Activated B cell treated with CpG ODN at 0.5 μM for 24 hours (primary cell): ENCODE measurements at regions not wholly inside any gene's neighbourhood (a gene's known extent, or its start where the extent isn't known, plus 50 kb on each side); places are given as distances from the start of the nearest gene placed in this dataset.

Experiments used
- ATAC-seq: fragments of 200-7000 bp; cut with Tn5 transposase; one replicate; pipeline ENCODE4 v1.10.0; 2021; ENCODE audit warnings: low read depth, mild to moderate bottlenecking, moderate library complexity
- CTCF ChIA-PET: fragments of 350-600 bp; sonication (Branson Sonifier 250); formaldehyde crosslinking; loops from one replicate; lab custom pipeline; 2021; ENCODE audit warnings: antibody characterized with exemption; lab: Charles Lee
- POLR2A ChIA-PET: fragments of 350-600 bp; sonication (Branson Sonifier 250); formaldehyde crosslinking; loops from one replicate; lab custom pipeline; 2021; ENCODE audit warnings: antibody characterized with exemption; lab: Charles Lee
- DNase-seq: peaks from one replicate; pipeline ENCODE4 v3.0.0; 2022
- H3K27ac Mint-ChIP-seq: one replicate; pipeline ENCODE4 v1.8.0; 2020; ENCODE audit warnings: mixed read lengths
- H3K27me3 Mint-ChIP-seq: one replicate; pipeline ENCODE4 v1.8.0; 2021; ENCODE audit warnings: mixed read lengths
- H3K36me3 Mint-ChIP-seq: one replicate; pipeline ENCODE4 v1.8.0; 2021; ENCODE audit warnings: low read depth, mixed read lengths
- H3K4me1 Mint-ChIP-seq: one replicate; pipeline ENCODE4 v1.8.0; 2021; ENCODE audit warnings: mixed read lengths
- H3K4me3 Mint-ChIP-seq: one replicate; pipeline ENCODE4 v1.8.0; 2020; ENCODE audit warnings: mild to moderate bottlenecking, mixed read lengths
- H3K9me3 Mint-ChIP-seq: one replicate; pipeline ENCODE4 v1.8.0; 2020; ENCODE audit warnings: mixed read lengths
- CTCF ChIP-seq: fragments of 200-600 bp; IDR thresholded peaks from one replicate; pipeline ENCODE4 v1.8.0; 2022; ENCODE audit warnings: antibody characterized with exemption, mild to moderate bottlenecking
- intact Hi-C: fragments of 100-400 bp; cut with micrococcal nuclease; formaldehyde crosslinking; loops from one replicate; pipeline ENCODE4 v1.15.1; 2024

- H3K27me3 Mint-ChIP-seq = no peaks in the 10 kb centered on the region
- H3K4me3 Mint-ChIP-seq = no peak overlapping the region
- no peaks in the 10 kb centered on the region for H3K9me3 Mint-ChIP-seq
- ATAC-seq (no peak), DNase-seq (no peak)
- H3K36me3 Mint-ChIP-seq = no peaks in the 10 kb centered on the region
- ChIA-PET CTCF (no interaction called here), POLR2A (no interaction called here)
- no peak overlapping the region for H3K27ac Mint-ChIP-seq
- TF ChIP-seq CTCF = no peak
- H3K4me1 Mint-ChIP-seq = no peaks in the 10 kb centered on the region
- intact Hi-C loops = no loop called here
These were observed 1963.1 kb upstream of the TENM3 start for GRCh38 chr4:180280076-180280475.

DNA sequence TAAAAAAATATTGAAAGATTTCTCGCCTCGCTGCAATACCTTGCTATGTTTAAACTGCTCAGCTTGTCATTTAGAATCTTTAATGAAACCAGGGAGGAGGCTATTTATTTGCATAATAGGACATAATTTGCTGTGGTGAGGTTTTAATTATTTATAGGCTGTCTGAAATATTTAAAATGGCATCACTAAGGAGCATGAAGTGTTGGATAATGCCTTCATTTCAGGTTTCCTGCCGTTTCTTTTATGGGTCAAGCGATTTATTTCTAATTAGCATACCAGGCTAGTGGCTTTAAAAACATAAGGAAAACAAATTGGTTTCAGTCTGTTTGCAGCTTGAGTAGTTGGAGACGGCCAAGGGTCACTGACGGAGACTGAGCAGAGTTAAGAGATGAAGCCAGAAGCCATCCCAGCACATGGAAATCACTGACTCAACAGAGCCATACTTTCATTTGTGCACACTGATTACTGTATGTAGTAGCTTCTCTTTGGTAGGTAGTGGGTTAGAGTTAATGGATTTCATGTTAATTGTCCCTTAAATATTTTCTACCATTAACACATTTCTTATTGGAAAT is 1962.4 kb upstream of the TENM3 start:
- intact Hi-C loops = no loop called here
- CTCF ChIA-PET = no interaction called here
- no peak for ATAC-seq

DNA sequence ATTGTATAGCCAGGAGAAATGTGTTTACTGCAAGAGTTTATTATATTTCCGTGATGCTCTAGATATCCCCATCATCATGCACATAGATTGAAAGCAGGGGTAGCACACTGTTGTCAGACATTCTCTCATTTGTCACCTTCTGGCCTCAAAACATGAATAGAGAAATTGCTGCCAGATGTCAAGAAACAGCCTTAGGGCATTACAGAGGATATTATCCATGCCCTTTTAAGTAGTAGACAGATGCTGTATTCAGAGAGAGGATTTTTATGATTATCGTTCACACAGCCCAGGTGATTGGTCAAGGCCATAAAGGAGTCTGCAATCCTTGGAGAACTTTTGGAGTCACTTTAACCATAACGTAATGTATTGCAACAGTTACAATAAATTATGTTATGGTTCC is 1961.5 kb upstream of the TENM3 start:
- intact Hi-C loops = no loop called here
- CTCF ChIA-PET = no interaction called here
- no peak for TF ChIP-seq CTCF
- Mint-ChIP-seq H3K4me3 (no peak overlapping the region), H3K9me3 (no peaks in the 10 kb centered on the region), H3K4me1 (no peaks in the 10 kb centered on the region), H3K27me3 (no peaks in the 10 kb centered on the region), H3K27ac (no peak overlapping the region), H3K36me3 (no peaks in the 10 kb centered on the region)
- ATAC-seq (no peak), DNase-seq (no peak)
- POLR2A ChIA-PET = no interaction called here

More for the DNA sequence above, 1962.4 kb upstream of the TENM3 start:
- no peak overlapping the region for H3K27ac Mint-ChIP-seq
- no peaks in the 10 kb centered on the region for H3K4me1 Mint-ChIP-seq
- POLR2A ChIA-PET = no interaction called here
- H3K36me3 Mint-ChIP-seq = no peaks in the 10 kb centered on the region
- no peaks in the 10 kb centered on the region for H3K9me3 Mint-ChIP-seq
- no peak for TF ChIP-seq CTCF
- no peak for DNase-seq
- no peaks in the 10 kb centered on the region for H3K27me3 Mint-ChIP-seq
- no peak overlapping the region for H3K4me3 Mint-ChIP-seq

DNA sequence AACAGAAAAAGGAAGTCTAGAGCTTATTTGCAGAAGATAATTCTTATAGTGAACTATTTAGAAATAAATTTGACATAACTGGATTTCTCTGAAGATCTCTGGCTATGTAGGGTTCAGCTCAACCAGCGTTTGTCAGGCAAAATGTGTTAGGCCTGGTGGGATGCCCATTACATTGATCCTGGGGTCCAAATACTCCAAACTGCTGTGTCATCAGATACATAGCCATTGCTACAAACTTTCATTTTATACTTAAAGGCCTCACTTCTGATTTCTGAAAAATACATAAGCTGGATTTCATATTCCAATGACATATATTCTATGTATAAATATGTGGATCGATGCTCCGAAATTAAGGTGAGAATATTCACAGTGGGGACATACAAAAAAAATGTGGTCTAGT is 1958.9 kb upstream of the TENM3 start:
- no peak overlapping the region for H3K27ac Mint-ChIP-seq
- ChIA-PET CTCF (no interaction called here), POLR2A (no interaction called here)
- no peaks in the 10 kb centered on the region for H3K36me3 Mint-ChIP-seq
- no peak overlapping the region for H3K4me3 Mint-ChIP-seq
- H3K4me1 Mint-ChIP-seq = no peaks in the 10 kb centered on the region
- H3K9me3 Mint-ChIP-seq = no peaks in the 10 kb centered on the region
- DNase-seq (no peak), ATAC-seq (no peak)
- TF ChIP-seq CTCF = no peak
- H3K27me3 Mint-ChIP-seq = no peaks in the 10 kb centered on the region
- intact Hi-C loops = no loop called here

DNA sequence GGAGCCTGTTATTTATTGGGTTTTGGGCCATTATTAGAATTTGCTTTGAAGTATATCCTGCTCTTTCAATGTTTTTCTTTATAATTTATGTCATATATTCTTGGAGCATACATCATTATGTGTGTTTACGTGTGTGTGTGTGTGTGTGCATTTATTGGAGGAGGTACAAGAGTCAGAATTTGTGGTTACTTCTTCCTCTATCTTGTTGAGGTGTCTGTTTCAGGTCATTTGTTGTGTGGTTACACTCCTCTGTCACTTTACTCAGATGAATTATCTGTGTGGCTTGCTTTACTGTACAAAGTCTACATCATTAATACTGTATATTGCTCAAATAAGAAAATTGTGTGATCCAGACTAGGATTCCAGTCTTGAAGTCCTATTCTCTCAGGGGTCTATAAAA is 1957.4 kb upstream of the TENM3 start:
- H3K27ac Mint-ChIP-seq = no peak overlapping the region
- H3K27me3 Mint-ChIP-seq = no peaks in the 10 kb centered on the region
- POLR2A ChIA-PET = no interaction called here
- no peak for DNase-seq
- H3K4me1 Mint-ChIP-seq = no peaks in the 10 kb centered on the region
- no peak overlapping the region for H3K4me3 Mint-ChIP-seq
- peaks cover 3% of the 10 kb centered on the region for H3K9me3 Mint-ChIP-seq
- CTCF ChIA-PET = no interaction called here
- intact Hi-C loops = no loop called here
- no peak for TF ChIP-seq CTCF
- no peaks in the 10 kb centered on the region for H3K36me3 Mint-ChIP-seq
- no peak for ATAC-seq
